ENCODE measurements at regions not wholly inside any gene's neighbourhood (a gene's known extent, or its start where the extent isn't known, plus 50 kb on each side); places are given as distances from the start of the nearest gene placed in this dataset.

- no peak for DNase-seq (ENCODE audit: low read depth)
These were observed 227.8 kb upstream of the PLSCR5 start for GRCh38 chr3:146832857-146833458.

GRCh38 chr3:146831659-146832058, 226.5 kb upstream of the PLSCR5 start:
- DNase-seq (ENCODE audit: low read depth): no peak

GRCh38 chr3:146830231-146830630, 225.1 kb upstream of the PLSCR5 start:
- no peak for DNase-seq (ENCODE audit: low read depth)

GRCh38 chr3:146827836-146828235, 222.7 kb upstream of the PLSCR5 start:
- DNase-seq (ENCODE audit: low read depth): no peak

- DNase-seq (ENCODE audit: low read depth): no peak
These were observed 218.5 kb upstream of the PLSCR5 start for GRCh38 chr3:146823622-146824021.

- DNase-seq (ENCODE audit: low read depth): no peak
These were observed 213.7 kb upstream of the PLSCR5 start for GRCh38 chr3:146818866-146819265.

GRCh38 chr3:146818301-146818700, 213.2 kb upstream of the PLSCR5 start:
- DNase-seq (ENCODE audit: low read depth): no peak

GRCh38 chr3:146817704-146818103, 212.6 kb upstream of the PLSCR5 start:
- DNase-seq (ENCODE audit: low read depth): no peak

GRCh38 chr3:146814601-146815315, 209.6 kb upstream of the PLSCR5 start:
- no peak for DNase-seq (ENCODE audit: low read depth)

- no peak for DNase-seq (ENCODE audit: low read depth)
These were observed 208.3 kb upstream of the PLSCR5 start for GRCh38 chr3:146813496-146813895.

- DNase-seq (ENCODE audit: low read depth): no peak
These were observed 198.6 kb upstream of the PLSCR5 start for GRCh38 chr3:146803745-146804144.

- DNase-seq (ENCODE audit: low read depth): no peak
These were observed 196.3 kb upstream of the PLSCR5 start for GRCh38 chr3:146801492-146801891.

- DNase-seq (ENCODE audit: low read depth): no peak
These were observed 195.3 kb upstream of the PLSCR5 start for GRCh38 chr3:146800484-146800883.

GRCh38 chr3:146796078-146796477, 190.9 kb upstream of the PLSCR5 start:
- DNase-seq (ENCODE audit: low read depth): no peak

- DNase-seq (ENCODE audit: low read depth): no peak
These were observed 178.3 kb upstream of the PLSCR5 start for GRCh38 chr3:146783446-146783845.

- no peak for DNase-seq (ENCODE audit: low read depth)
These were observed 176.5 kb upstream of the PLSCR5 start for GRCh38 chr3:146781606-146782005.

GRCh38 chr3:146781059-146781458, 175.9 kb upstream of the PLSCR5 start:
- DNase-seq (ENCODE audit: low read depth): no peak

- no peak for DNase-seq (ENCODE audit: low read depth)
These were observed 175.1 kb upstream of the PLSCR5 start for GRCh38 chr3:146780251-146780650.

- DNase-seq (ENCODE audit: low read depth): no peak
These were observed 172.8 kb upstream of the PLSCR5 start for GRCh38 chr3:146777941-146778340.

GRCh38 chr3:146772211-146772743, 167.1 kb upstream of the PLSCR5 start:
- DNase-seq (ENCODE audit: low read depth): no peak

GRCh38 chr3:146770881-146771280, 165.7 kb upstream of the PLSCR5 start:
- DNase-seq (ENCODE audit: low read depth): no peak

- DNase-seq (ENCODE audit: low read depth): no peak
These were observed 165.2 kb upstream of the PLSCR5 start for GRCh38 chr3:146770301-146770700.

- DNase-seq (ENCODE audit: low read depth): no peak
These were observed 152.6 kb upstream of the PLSCR5 start for GRCh38 chr3:146757759-146758158.

GRCh38 chr3:146750196-146750595, 145.1 kb upstream of the PLSCR5 start:
- no peak for DNase-seq (ENCODE audit: low read depth)

All from CMK (cell line).